GM19238 (cell line): ENCODE measurements at regions not wholly inside any gene's neighbourhood (a gene's known extent, or its start where the extent isn't known, plus 50 kb on each side); places are given as distances from the start of the nearest gene placed in this dataset.

Experiments
- DNase-seq: peaks from one replicate; pipeline ENCODE4 v3.0.0; 2011; ENCODE audit warnings: low spot score; ENCODE audit not compliant: insufficient read length

DNA sequence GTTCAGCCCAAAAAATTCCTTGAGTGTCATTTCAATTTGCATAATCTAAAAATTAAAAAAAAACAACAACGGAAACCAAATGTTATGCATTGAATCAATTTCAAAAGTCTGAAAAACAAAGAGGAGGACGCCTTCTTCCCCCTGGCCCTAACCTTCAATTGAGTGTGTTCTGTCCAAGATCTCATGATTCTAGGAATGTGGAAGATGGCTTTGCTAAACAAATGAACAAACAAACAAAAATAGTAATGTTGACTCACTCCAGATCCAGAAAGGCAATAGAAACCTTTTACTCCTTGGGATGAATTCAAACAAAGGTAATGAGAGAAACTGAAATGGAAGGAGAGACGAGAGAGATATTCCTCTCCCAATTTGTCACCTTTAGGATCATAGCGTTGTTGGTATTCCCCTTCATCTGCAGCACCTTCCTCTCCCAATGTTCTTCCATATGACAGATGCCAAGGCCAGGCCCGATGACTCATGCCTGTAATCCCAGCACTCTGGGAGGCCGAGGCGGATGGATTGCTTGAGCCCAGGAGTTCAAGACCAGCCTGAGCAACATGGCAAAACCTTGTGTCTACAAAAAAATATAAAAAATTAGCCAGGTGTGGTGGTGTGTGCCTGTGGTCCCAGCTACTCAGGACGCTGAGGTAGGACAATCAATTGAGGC lies 109.2 kb upstream of the ADGRF1 start:
- DNase-seq = no peak

DNA sequence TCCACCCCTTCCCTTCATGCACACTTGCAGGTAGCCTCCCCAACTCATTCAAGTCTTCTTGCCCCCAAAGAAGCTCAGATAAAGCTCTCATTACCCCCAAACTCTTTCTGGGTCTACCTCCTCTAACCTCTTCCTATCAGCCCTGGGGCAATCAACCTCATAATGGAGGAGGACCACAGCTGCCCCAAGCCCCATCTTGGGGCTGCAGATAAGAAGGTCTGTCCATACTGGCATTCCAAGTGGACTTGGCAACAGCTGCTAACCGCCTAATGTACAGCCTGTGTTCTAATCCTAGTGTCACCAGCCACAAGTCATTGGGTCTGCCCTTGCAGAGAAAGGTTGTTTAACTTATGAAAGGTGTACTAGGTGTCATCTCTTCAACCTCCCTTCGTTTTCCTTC lies 107.4 kb upstream of the ADGRF1 start:
- no peak for DNase-seq

DNA sequence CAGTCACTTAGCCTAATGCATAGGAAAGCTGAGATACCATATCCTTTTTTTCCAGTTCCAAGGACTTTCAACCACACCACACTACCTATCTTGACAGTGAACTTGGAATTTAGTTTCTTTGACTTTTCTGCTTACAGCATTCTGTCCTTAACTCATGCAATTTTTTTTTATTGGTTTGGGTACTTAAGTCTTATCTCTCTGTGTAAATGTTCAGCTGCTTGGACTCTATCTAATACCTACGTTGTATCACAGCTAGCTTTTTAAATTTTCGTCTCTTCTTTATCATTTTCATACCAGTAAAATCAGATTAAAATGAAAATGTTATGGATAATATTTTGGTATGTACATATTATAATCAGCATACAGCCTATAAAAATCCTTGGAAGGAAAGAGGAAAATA lies 106.9 kb upstream of the ADGRF1 start:
- no peak for DNase-seq

- no peak for DNase-seq
These were observed 105.8 kb upstream of the ADGRF1 start for GRCh38 chr6:47147836-47148344.

- DNase-seq = no peak
These were observed 105.1 kb upstream of the ADGRF1 start for GRCh38 chr6:47147175-47147727.

DNA sequence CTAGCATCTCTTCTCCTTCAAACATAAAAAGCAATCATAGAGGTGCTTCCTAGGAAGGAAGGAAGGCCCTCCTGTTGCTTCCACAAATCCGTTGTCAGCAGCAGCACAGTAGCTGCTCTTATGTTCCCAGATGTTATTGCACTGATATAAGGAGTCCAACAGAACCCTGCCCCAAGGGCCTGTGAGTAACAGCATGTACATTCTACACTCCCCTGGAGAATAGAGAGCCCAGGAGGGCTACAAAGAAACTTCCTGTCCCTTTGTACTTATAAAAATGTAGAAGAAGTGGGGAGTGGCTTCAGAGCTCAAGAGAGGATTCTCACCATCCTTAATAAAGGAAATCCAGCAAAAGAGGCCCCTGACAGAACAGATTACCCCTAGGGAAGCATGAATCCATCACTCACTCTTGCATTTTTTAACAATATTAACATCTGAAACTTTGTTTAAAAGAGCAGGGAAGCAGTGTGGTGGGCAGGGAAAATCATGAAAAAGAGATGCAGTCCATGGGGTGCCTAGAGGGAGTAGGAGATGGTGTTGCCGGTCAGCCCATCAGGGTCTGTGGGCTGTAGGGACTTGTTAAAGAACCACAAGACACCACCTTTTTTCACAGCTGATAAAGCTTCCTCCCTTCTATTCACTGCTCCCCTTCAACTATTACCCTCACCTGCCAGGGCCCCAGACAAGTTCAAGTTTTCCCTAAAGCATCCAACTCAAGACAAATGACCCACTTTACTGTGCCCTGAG lies 104.5 kb upstream of the ADGRF1 start:
- DNase-seq = no peak

DNA sequence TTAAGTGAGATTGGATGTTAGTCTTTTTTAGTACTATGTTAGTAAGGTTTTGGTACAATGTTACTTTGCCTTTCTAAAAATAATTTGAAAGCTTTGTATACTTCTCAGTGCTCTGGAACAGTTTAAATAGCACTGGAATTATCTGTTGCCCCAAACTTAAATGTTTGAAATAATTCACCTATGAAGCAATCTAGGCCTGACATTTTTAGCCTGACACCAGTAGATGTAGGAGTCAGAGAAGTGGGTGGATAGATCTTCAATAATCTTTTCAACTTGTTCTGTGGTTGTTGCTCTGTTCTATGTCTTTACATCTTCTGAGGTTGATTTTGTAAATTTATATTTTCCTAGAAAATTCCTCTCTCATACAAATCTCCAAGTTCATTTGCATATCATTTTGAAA lies 103.1 kb upstream of the ADGRF1 start:
- DNase-seq = no peak

DNA sequence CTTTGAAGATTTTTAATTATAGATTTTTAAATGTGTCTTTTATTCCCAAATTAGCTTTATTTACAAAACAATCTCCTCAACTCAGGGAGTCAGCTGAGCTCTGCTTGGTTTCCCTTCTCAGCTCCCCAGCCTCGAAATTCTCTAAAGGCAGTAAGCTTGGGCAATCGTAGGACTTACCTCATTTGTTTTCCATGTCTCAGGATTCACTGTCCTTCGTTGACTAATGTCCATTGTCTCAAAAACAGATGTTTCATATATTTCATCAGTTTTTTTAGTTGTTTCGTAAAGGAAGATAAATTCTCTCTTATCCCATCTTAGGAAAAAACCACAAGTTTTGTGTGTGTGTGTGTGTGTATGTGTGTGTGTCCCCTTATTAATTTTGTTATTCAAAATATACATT lies 102.2 kb upstream of the ADGRF1 start:
- DNase-seq = no peak

DNA sequence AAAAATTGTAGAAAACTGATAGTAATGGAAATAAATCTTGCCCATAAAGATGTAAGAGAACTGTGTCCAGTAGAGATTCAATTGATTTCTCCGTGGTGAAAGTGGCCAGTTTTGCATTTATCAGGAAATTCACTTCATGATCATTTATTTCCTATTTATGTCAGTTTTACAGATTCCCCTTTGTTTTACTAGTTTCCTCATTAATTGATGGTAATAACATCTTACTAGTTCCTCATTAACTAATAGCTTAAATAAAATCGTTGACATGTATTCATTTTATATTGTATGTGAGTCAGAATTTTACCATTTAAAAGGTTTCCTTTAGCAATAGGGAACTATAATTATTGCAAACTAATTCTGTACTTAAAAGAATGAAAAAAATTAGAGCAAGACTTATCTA lies 99.8 kb upstream of the ADGRF1 start:
- DNase-seq = no peak

DNA sequence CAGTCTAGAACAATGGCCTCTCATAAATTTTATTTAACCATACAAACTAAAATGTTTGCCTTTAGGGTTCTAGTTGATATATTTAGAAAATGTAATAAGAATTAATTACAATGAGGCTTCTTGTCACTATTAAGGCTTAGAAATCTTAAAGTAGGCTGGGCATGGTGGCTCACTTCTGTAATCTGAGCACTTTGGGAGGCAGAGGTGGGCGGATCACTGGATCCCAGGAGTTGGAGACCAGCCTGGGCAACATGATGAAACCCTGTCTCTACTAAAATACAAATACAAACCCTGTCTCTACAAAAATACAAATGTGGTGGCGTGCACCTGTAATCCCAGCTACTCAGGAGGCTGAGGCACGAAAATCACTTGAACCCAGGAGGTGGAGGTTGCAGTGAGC lies 99.0 kb upstream of the ADGRF1 start:
- DNase-seq = no peak

- no peak for DNase-seq
These were observed 95.9 kb upstream of the ADGRF1 start for GRCh38 chr6:47138046-47138445.

- DNase-seq = no peak
These were observed 94.9 kb upstream of the ADGRF1 start for GRCh38 chr6:47137073-47137472.

DNA sequence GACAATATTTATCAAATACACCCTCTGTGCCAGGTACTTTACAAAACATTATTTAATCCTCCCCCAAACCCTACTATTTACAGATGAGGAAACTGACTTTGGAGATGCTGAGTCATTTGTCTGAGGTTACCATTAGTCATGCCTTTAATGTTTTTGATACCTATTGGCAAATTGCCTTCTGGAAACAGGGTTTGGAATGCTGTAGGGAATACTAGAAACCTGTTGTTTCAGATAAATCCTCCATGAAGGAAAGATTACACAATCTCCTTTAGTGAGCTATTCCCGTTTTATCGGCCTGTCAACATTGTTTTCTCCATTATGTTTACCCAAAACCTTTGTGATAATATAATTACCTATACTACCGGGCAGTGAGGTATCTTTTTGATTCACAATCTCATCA lies 93.6 kb upstream of the ADGRF1 start:
- no peak for DNase-seq

DNA sequence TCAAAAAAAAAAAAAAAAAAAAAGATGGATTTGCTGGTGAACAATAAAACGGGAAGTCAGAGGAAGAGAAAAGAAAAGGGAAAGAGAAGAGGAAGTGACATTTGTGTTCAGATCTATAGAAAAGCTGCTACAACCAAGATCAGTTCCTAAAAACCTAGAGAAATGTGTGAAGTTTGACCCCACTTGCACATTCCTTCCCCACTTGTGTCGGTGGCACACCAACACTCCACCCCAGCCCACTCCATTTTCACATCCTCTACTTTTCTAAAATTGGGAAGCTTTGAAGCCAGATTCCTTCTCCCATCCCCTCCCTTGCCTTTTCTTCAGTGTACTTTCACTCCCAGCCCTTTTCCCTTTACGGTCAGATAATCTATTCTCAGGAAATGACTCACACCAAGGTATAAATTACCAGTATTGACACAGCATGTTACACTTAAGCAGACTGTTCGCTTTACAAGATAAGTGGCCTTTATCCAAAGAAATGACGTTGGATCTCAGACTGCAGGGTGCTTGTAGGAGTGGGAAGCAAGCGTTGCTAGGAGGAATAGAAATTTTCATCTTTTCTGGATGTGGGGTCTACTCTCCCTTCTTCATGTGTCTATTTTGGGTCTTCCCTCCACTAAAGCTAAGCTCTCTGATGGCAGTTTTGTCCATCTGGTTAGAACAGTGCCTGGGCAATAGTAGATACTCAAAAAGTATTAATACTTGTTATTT lies 92.5 kb upstream of the ADGRF1 start:
- no peak for DNase-seq

GRCh38 chr6:47133230-47134000 lies 91.3 kb upstream of the ADGRF1 start:
- no peak for DNase-seq

DNA sequence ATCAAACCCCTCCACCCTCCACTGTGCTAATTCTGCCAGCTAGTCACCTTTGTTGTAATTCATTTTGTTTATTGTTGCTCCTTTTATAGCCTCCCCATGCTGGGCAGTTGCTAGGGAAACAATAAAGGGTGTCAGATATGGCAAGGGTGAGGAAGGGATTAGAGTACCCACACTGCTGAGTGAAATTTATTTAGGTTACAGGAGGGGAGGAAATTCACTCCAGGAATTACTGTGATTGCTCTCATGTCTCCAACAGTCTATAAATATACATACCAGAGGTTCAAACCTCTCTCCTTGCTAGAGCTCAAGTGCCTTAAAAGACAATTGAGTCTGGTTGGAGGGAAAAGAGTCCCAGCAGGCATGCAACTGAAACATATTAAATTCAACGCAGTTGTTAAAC lies 90.6 kb upstream of the ADGRF1 start:
- no peak for DNase-seq

- no peak for DNase-seq
These were observed 89.6 kb upstream of the ADGRF1 start for GRCh38 chr6:47131773-47132172.

DNA sequence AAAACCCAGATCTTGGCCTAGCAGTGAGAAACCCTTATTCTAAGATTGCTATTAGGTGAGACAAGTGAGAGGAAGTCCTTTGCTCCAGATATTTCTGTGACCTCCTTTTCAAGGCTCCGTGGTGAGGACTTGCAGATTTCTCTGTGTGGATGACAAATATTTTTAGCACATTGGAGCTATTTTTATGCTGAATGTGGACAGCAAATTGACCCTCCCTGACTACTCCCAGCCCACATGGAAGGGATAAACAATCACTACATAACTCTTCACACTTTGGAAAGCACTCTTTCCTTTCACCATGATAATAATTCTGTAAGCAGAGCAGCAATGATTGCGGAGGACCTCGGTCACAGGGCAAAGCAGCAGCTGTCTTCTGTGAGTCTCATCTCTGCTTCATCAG lies 88.0 kb upstream of the ADGRF1 start:
- DNase-seq = no peak

GRCh38 chr6:47129129-47129528 lies 87.0 kb upstream of the ADGRF1 start:
- DNase-seq = no peak

- no peak for DNase-seq
These were observed 84.7 kb upstream of the ADGRF1 start for GRCh38 chr6:47126647-47127391.

DNA sequence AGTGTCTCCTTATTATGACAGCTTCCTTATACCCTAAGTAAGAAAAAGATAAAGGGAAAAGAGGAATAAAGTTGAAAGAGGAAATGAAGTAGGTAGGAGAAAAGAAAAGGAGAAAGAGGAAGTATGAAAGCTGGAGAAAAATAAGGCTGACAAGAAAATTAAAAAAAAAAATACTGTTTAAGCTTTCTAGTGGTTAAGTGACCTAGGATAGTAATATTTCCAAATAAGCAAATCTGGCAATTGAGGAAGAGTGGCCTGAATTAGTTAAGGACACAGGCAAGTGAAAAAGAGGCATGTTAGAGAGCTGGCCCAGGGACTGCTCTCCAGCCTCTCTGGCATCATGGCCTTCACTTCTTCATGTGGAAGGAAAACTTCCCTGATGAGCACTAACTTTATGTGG lies 76.5 kb upstream of the ADGRF1 start:
- DNase-seq = no peak
